ENCODE measurements at regions not wholly inside any gene's neighbourhood (a gene's known extent, or its start where the extent isn't known, plus 50 kb on each side); places are given as distances from the start of the nearest gene placed in this dataset.
"Not testable (repeated sequence)": the region's sequence is repeated elsewhere in the genome, so short reads cannot be mapped to it uniquely, and the experiment has no call there.

DNA sequence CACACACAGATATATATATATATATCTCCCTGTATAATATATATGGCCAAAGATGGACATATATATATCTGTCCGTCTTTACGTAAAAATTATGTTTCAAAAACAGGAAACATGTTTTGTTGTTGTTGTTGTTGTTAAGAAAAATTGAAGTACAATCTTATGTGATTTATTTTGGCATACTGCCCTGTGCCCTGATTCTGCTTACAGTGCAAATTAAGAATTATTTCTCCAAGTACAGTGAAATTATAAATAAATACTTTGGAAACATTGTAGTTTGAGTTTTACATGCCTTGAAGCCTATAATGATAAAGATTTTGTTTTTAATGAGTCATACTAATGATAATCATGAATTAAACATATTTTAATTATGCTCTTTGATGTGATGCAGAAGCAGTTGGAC lies 994.9 kb downstream of the DIPK2A start:
- H4K20me1 ChIP-seq (ENCODE audit: insufficient read depth) = no peaks in the 10 kb centered on the region
- TF ChIP-seq, protein P1, sequence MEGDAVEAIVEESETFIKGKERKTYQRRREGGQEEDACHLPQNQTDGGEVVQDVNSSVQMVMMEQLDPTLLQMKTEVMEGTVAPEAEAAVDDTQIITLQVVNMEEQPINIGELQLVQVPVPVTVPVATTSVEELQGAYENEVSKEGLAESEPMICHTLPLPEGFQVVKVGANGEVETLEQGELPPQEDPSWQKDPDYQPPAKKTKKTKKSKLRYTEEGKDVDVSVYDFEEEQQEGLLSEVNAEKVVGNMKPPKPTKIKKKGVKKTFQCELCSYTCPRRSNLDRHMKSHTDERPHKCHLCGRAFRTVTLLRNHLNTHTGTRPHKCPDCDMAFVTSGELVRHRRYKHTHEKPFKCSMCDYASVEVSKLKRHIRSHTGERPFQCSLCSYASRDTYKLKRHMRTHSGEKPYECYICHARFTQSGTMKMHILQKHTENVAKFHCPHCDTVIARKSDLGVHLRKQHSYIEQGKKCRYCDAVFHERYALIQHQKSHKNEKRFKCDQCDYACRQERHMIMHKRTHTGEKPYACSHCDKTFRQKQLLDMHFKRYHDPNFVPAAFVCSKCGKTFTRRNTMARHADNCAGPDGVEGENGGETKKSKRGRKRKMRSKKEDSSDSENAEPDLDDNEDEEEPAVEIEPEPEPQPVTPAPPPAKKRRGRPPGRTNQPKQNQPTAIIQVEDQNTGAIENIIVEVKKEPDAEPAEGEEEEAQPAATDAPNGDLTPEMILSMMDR (conservative IDR thresholded peaks at IDR 0.05) = no peak
- no peak for TF ChIP-seq EZH2 (IDR thresholded peaks at IDR 0.05; ENCODE audit: low read depth)
- no peaks in the 10 kb centered on the region for H3K27me3 ChIP-seq (ENCODE audit: insufficient read depth, low read depth)
- DNase-seq = no peak
- intact Hi-C loops (cut with micrococcal nuclease; ENCODE audit: unreplicated experiment) = no loop called here
- no TSS peak for BruUV-seq (replicated peaks)
- H2AFZ ChIP-seq = no peak overlapping the region
- H3K9me2 ChIP-seq (ENCODE audit: insufficient read depth) = no peaks in the 10 kb centered on the region
- H3F3A ChIP-seq (ENCODE audit: insufficient read depth, low read depth) = no peaks in the 10 kb centered on the region
- no peaks in the 10 kb centered on the region for H3K4me1 ChIP-seq (replicated peaks; ENCODE audit: insufficient read depth)
- no peak overlapping the region for H3K4me2 ChIP-seq
- H3K9me3 ChIP-seq (ENCODE audit: insufficient read depth, low read depth) = no peaks in the 10 kb centered on the region
- H3K4me3 ChIP-seq = no peak overlapping the region
- no peak overlapping the region for H3K27ac ChIP-seq
- no peaks in the 10 kb centered on the region for H3K36me3 ChIP-seq (ENCODE audit: low read depth)
- ChIA-PET POLR2A (ENCODE audit: unreplicated experiment) (no interaction called here), CTCF (no interaction called here)
- H3K79me2 ChIP-seq (ENCODE audit: low read depth) = no peaks in the 10 kb centered on the region

DNA sequence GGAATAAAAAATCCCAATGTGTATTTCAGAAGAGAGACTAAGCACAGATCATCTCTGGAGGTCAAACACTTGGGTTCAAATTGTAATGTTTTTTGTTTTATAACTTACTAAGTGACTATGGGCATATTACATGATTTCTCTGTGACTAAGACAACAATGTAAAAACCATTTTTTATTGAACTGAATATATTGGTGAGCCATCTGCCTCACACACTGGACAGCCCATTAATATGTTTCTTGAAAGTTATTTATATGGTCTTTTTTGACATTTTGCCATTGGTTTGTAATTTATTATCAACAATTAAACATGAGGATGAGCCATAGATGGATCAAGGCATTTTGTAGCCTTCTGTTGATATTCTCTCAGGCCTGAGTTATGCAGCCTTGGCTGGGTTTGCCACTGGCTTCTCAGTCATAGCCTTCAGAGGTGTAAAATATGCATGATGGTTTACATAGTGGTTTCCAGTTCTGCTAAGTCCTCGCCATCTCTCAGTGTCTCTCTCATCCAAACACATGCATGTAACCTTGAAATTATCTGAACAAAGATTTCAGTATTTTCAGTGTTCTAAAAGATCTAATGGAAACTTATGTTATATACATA lies 997.2 kb downstream of the DIPK2A start:
- POLR2A ChIA-PET (ENCODE audit: unreplicated experiment) = no interaction called here
- H3K36me3 ChIP-seq (ENCODE audit: low read depth) = no peaks in the 10 kb centered on the region
- H2AFZ ChIP-seq = no peak overlapping the region
- no peaks in the 10 kb centered on the region for H3K4me1 ChIP-seq (replicated peaks; ENCODE audit: insufficient read depth)
- CTCF ChIA-PET = no interaction called here
- H3K27ac ChIP-seq = no peak overlapping the region
- no TSS peak for BruUV-seq (replicated peaks)
- no peak for DNase-seq
- TF ChIP-seq EZH2 (IDR thresholded peaks at IDR 0.05; ENCODE audit: low read depth) = no peak
- TF ChIP-seq, protein P1 (conservative IDR thresholded peaks at IDR 0.05) = no peak
- no peaks in the 10 kb centered on the region for H3K27me3 ChIP-seq (ENCODE audit: insufficient read depth, low read depth)
- no peak overlapping the region for H3K4me2 ChIP-seq
- no peaks in the 10 kb centered on the region for H4K20me1 ChIP-seq (ENCODE audit: insufficient read depth)
- H3F3A ChIP-seq (ENCODE audit: insufficient read depth, low read depth) = no peaks in the 10 kb centered on the region
- H3K9me3 ChIP-seq (ENCODE audit: insufficient read depth, low read depth) = no peaks in the 10 kb centered on the region
- no peak overlapping the region for H3K4me3 ChIP-seq
- intact Hi-C loops (cut with micrococcal nuclease; ENCODE audit: unreplicated experiment) = no loop called here
- H3K79me2 ChIP-seq (ENCODE audit: low read depth) = no peaks in the 10 kb centered on the region
- H3K9me2 ChIP-seq (ENCODE audit: insufficient read depth) = no peaks in the 10 kb centered on the region

DNA sequence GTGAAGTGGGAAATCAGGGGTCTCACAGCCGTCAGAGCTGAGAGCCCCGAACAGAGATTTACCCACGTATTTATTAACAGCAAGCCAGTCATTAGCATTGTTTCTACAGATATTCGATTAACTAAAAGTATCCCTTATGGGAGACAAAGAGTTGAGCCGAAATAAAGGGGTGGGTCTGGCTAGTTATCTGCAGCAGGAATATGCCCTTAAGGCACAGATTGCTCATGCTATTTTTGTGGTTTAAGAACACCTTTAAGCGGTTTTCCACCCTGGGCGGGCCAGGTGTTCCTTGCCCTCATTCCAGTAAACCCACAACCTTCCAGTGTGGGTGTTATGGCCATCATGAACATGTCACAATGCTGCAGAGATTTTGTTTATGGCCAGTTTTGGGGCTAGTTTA lies 1012.9 kb downstream of the DIPK2A start:
- H3K27me3 ChIP-seq (ENCODE audit: insufficient read depth, low read depth); H3K27ac ChIP-seq; H3K9me2 ChIP-seq (ENCODE audit: insufficient read depth); H2AFZ ChIP-seq; H3K36me3 ChIP-seq (ENCODE audit: low read depth); H3K4me3 ChIP-seq; H3K4me2 ChIP-seq; H3K79me2 ChIP-seq (ENCODE audit: low read depth); H3K4me1 ChIP-seq (replicated peaks; ENCODE audit: insufficient read depth); CTCF ChIA-PET; H3K9me3 ChIP-seq (ENCODE audit: insufficient read depth, low read depth); H3F3A ChIP-seq (ENCODE audit: insufficient read depth, low read depth); H4K20me1 ChIP-seq (ENCODE audit: insufficient read depth); DNase-seq; POLR2A ChIA-PET (ENCODE audit: unreplicated experiment); intact Hi-C loops (cut with micrococcal nuclease; ENCODE audit: unreplicated experiment); BruUV-seq (replicated peaks): not testable (repeated sequence)

DNA sequence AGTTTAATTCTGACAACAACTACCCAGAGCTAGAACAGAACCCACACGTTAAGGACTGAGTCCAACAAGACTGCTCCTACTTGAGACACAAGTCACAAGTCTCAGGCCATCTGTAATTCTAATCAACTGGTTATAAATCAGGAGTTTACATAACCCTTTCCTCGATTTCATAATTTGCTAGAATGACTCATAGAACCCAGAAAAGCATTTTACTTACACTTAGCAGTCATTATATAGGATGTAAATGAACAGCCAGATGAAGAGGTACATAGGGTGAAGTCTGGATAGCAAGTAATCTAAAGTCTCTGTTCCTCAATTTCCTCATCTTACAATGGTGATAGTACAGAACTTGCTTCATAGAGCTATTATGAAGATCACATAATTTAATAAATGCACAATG lies 1018.2 kb downstream of the DIPK2A start:
- H3F3A ChIP-seq (ENCODE audit: insufficient read depth, low read depth) = no peaks in the 10 kb centered on the region
- H3K36me3 ChIP-seq (ENCODE audit: low read depth) = no peaks in the 10 kb centered on the region
- H3K27me3 ChIP-seq (ENCODE audit: insufficient read depth, low read depth) = no peaks in the 10 kb centered on the region
- no peaks in the 10 kb centered on the region for H3K4me1 ChIP-seq (replicated peaks; ENCODE audit: insufficient read depth)
- no peak overlapping the region for H2AFZ ChIP-seq
- no peak for DNase-seq
- intact Hi-C loops (cut with micrococcal nuclease; ENCODE audit: unreplicated experiment) = no loop called here
- no peaks in the 10 kb centered on the region for H3K79me2 ChIP-seq (ENCODE audit: low read depth)
- no peaks in the 10 kb centered on the region for H4K20me1 ChIP-seq (ENCODE audit: insufficient read depth)
- no TSS peak for BruUV-seq (replicated peaks)
- TF ChIP-seq EZH2 (IDR thresholded peaks at IDR 0.05; ENCODE audit: low read depth) = no peak
- TF ChIP-seq, protein P1 (conservative IDR thresholded peaks at IDR 0.05) = no peak
- ChIA-PET CTCF (no interaction called here), POLR2A (ENCODE audit: unreplicated experiment) (no interaction called here)
- no peaks in the 10 kb centered on the region for H3K9me2 ChIP-seq (ENCODE audit: insufficient read depth)
- no peak overlapping the region for H3K27ac ChIP-seq
- no peak overlapping the region for H3K4me3 ChIP-seq
- no peak overlapping the region for H3K4me2 ChIP-seq
- H3K9me3 ChIP-seq (ENCODE audit: insufficient read depth, low read depth) = no peaks in the 10 kb centered on the region

Data from PC-9 (cell line).